ENCODE measurements at regions not wholly inside any gene's neighbourhood (a gene's known extent, or its start where the extent isn't known, plus 50 kb on each side); places are given as distances from the start of the nearest gene placed in this dataset.
"Not testable (repeated sequence)": the region's sequence is repeated elsewhere in the genome, so short reads cannot be mapped to it uniquely, and the experiment has no call there.

GRCh38 chr9:119758990-119759389, 389.8 kb upstream of the BRINP1 start:
- no peak for DNase-seq (ENCODE audit: low spot score)

- no peak for DNase-seq (ENCODE audit: low spot score)
Measured at GRCh38 chr9:119758241-119758640, 389.0 kb upstream of the BRINP1 start.

GRCh38 chr9:119739476-119739875, 370.2 kb upstream of the BRINP1 start:
- no peak for DNase-seq (ENCODE audit: low spot score)

DNA sequence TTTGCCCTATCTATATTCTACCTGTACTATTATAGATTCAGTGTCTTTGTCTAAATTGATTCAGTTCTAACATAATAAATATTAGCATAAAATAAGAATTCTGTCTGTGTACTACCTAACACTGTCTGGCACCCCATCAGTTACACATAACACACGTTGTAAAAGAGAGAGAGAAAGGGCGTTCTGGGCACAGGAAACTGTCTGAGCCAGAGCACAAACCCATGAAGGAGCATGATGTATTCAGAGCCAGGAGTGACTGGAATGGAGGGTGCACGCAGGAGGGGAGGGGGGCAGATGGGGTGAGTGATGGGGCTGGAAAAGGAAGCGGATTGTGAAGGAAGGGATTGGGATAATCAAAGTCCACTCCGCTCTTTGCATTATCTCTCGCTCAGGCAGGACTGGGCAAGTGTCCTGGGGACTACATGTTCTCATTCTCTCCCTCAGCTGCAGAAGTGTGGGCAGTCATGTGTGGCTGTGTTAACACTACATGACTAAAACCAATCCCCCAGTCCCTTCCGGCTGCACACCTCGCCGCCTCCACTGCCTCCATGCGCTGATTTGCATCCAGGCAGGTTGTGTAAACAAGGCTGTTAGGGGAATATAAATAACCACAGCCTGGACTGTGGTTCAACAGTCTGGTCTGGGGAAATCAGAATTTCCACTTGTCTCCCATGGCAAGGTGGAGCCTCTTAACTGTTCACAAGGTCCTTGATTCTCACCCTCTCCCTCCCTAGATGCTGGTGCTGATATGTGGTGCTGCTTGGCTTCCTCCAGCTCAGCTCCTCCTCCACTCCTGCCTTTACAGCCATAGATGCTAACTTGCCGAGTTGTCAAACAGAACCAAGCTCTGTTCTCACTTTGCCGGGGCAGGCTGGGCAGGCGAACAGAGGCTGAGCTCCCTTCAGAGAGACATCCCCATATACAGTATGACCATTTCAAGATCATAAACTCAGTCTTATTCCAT, 367.5 kb upstream of the BRINP1 start:
- DNase-seq (ENCODE audit: low spot score), result no peak

DNA sequence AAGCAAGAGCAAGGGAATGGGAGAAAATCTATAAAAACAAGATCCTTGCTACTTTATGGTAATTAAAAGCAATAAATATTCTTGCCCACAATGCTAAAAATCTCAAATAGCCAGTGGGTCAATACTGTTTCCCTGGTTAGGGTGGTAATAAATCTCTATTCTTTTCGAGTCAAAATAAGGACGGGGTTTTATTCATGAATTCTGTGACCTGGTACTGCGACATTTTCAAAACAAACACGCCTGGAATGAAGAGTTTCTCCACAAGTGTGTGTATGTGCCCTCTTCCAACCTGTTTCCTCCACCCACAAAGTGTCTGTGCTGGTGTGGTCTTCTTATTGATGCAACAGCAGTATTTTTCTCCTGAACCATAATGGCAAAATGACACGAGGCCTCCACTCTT, 358.8 kb upstream of the BRINP1 start:
- no peak for DNase-seq (ENCODE audit: low spot score)

DNA sequence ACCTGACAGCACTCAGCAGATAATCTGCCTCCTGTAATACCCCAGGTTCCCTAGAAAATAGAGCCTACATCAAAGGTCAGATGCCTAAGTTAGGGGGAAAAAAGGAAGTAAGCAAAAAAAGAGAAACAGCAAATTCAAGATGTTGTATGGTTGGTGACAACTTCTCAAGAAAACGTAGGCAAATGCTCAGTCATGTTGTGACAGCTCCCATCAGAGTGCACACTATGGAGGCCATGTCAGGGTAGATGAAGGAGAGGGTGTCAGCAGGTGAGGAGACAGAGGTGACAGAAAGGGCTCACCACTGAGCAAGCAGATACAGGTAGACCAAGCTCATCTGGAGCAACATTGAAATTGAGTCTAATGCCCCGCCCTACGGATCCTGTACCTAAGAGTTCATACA, 356.8 kb upstream of the BRINP1 start:
- no peak for DNase-seq (ENCODE audit: low spot score)

GRCh38 chr9:119722384-119722783, 353.1 kb upstream of the BRINP1 start:
- DNase-seq (ENCODE audit: low spot score), result no peak

DNA sequence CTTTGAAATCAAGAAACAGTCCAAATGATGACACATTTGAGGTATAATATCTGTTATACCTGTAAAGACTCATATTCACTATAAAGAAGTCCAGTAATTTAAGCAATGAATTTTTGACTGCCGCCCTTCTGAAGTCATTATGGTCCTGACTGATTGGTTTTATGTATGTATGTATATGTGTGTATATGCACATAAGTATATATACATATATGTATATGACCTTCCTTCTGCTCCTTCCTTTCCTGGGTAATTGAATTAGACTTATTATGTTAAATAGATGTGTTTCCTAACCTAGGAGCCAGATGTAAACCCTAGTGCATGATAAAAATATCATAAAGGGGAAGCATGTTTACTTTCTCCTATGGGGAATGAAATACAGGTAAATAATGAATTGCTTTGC, 343.1 kb upstream of the BRINP1 start:
- no peak for DNase-seq (ENCODE audit: low spot score)

- no peak for DNase-seq (ENCODE audit: low spot score)
Measured at GRCh38 chr9:119709431-119709830, 340.2 kb upstream of the BRINP1 start.

DNA sequence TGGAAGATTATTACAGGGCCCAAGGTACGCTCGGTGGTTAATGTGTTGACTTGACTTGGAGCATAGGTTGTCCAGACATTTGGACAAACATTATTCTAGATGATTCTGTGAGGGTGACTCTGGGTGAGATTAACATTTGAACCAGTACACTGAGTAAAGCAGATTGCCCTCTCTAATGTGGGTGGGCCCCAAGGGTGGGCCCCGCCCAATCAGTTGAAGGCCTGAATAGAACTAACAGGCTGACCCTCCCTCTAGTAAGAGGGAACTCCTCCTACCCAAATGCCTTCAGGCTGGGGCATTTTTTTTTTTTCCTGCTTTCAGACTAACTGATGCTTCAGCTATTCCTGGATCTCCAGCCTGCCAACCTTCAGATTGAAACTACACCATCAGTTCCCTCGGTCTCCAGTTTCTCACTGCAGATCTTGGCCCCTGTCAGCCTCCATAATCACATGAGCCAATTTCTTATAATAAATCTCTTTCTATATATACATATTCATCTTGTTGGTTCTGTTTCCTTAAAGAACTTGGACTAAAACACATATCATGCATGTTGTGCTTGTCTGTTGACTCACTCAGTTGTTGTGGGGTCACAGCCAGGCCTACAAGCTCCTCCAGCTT, 338.1 kb upstream of the BRINP1 start:
- DNase-seq (ENCODE audit: low spot score), result no peak

- no peak for DNase-seq (ENCODE audit: low spot score)
Measured at GRCh38 chr9:119701651-119702050, 332.4 kb upstream of the BRINP1 start.

DNA sequence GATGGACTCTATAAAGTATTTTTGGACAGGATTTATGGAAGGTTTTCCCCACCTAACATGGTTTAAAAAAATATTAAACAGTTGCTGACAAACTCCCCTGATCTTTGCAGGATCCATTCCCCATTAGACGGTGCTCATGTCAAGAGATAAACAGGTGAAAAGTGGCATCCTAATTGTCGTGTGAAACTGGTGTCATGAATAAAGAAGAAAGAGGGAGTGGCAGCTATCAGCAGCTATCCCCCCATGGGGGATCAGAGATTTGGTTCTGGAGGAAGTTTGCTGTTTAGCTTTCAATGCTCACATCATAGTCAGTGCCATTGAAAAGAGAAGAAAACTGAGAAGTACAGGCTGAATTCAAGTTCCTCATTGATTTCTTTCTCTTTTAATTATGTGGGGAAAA, 329.3 kb upstream of the BRINP1 start:
- no peak for DNase-seq (ENCODE audit: low spot score)

DNA sequence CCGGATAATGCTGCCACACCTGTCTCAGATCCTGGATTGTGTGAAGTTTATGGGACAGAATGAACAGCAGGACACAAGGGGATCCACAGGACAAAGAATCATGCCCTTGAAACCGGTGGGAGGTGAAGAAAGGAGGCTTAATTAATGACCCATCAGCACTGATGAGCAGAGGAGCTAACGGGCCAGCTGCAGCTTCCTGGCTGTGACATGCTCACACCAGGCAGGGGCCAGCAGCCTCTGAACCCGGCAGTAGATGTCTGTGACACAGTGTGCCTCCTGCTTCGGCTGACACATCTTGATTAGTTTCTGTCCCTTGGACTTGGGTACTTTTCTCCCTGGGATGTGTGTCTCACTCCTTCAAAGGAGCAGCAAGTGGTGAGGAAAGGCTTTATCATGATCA, 328.8 kb upstream of the BRINP1 start:
- DNase-seq (ENCODE audit: low spot score), result no peak

DNA sequence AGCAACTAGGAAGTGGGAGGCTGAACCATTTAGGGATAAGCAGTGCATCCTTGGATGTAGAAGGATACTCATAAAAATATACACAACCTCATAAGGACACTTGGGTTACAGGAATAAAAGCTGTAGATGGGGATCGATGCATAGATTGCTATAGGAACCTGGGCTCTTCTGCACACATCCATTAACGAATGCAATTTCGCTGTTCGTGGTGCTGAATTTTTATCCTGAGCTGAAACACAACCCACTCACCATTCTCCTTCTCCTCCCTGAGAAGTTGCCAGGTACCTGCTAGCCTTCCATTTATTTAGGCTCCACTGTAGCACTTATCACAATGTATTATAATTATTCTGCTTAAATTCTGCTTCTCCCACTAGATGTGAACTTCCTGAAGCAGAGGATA, 320.6 kb upstream of the BRINP1 start:
- DNase-seq (ENCODE audit: low spot score), result no peak

DNA sequence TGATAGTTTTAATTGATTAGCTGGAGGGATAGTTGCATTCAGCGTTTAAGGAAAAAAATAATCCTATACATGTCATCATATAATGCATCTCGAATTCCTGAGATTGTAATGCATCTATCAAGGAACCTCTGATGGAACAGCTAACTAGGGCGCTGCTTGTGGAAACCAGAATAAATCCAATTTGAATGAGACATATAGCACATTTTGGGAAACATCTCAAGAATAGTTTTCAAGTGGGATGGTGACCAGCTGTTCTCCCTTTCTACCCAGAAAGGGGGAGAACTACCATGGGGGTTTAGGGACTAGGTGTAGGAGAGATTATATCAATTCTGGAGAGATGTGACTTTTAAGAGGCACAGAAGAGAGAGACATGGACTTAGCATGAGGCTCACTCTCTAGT, 319.3 kb upstream of the BRINP1 start:
- DNase-seq (ENCODE audit: low spot score), result no peak

GRCh38 chr9:119677811-119678505, 308.7 kb upstream of the BRINP1 start:
- no peak for DNase-seq (ENCODE audit: low spot score)

DNA sequence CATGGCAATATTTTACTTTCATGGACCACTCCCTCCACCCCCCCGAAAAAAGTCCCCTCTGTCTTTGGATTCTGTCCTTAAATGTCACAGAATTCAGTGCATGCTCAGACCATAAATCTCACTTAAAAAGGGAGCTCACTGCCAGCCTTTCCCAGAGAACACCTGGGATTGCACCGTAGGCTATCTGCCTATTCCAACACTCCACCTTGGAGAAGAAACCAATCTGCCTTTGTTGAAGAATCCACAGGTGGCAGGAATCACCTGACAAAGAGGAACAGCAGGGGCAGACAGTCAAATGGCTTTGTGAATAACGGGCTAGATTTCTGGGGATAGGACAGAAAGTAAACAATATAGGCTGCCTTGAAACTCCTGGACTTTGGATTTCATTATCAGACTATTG, 306.7 kb upstream of the BRINP1 start:
- no peak for DNase-seq (ENCODE audit: low spot score)

GRCh38 chr9:119672763-119673162, 303.5 kb upstream of the BRINP1 start:
- not testable (repeated sequence) for DNase-seq (ENCODE audit: low spot score)

DNA sequence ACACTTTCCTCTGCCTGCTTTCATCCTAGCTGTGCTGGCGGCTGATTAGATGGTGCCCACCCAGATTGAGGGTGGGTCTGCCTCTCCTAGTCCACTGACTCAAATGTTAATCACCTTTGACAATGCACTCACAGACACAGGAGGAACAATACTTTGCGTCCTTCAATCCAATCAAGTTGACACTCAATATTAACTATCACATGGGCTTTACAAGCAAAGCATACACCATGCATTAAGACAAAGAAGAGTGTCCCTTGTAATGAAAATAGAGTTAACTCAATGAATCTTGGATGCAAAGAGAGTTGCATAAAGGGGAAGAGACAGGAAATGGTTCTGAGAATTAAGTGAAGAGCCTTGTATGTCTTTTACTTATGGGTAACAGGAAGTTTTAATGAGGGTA, 298.7 kb upstream of the BRINP1 start:
- DNase-seq (ENCODE audit: low spot score), result no peak

- peak; percentile 4 for DNase-seq (ENCODE audit: low spot score)
Measured at GRCh38 chr9:119667163-119667562, 297.9 kb upstream of the BRINP1 start.

DNA sequence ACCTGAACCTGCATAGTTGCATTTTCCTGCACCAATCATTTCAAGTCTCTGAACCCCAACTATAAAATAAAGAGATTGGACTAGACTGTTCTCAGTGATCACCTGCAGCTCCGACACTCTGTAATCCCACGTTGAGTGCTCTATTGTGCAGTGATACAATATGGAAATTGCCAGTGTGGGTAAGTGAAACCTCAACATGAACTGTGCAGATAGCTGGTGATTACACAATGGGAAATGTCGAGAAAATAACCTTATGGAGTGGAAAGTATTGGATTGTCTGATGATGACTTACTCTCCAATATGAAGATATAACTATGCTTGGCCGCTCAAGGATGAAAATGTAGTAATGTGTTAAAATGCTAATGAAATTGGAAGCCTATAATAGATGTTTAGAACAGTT, 293.1 kb upstream of the BRINP1 start:
- DNase-seq (ENCODE audit: low spot score), result no peak

GRCh38 chr9:119652931-119653330, 283.7 kb upstream of the BRINP1 start:
- no peak for DNase-seq (ENCODE audit: low spot score)

DNA sequence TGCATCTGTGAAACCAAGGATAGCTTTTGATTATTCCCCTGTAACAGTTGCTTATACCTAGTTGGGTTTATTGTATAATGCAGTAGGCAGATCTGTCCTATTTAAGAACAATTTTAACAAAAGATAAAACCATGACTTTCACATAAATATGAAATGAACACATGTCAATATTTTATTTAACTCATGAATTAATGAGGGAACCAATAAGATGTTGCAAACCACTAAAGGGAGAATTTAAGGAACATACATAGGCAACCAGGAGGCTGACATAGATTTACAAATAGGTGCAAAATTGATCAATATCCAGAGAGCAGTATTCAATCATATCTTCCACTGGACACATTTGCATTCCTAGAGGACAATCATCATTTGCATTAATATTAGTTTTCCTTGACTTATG, 280.0 kb upstream of the BRINP1 start:
- DNase-seq (ENCODE audit: low spot score), result no peak

Data from globus pallidus (tissue), 1 donor.